HEK293T (cell line): ENCODE measurements at regions not wholly inside any gene's neighbourhood (a gene's known extent, or its start where the extent isn't known, plus 50 kb on each side); places are given as distances from the start of the nearest gene placed in this dataset.

ENCODE experiments used
- BHLHE40 ChIP-seq: fragments of 450-650 bp; IDR thresholded peaks from 2 replicates; pipeline ENCODE4 v1.6.1; 2016; ENCODE audit warnings: mild to moderate bottlenecking, moderate library complexity, borderline replicate concordance
- FOXA1 ChIP-seq: fragments of 450-650 bp; IDR thresholded peaks from 2 replicates; pipeline ENCODE4 v1.6.1; 2016; ENCODE audit warnings: mild to moderate bottlenecking
- FOXK2 ChIP-seq: fragments of 450-650 bp; IDR thresholded peaks from 2 replicates; pipeline ENCODE4 v1.6.1; 2016; ENCODE audit warnings: mild to moderate bottlenecking
- FOXM1 ChIP-seq: fragments of 450-650 bp; IDR thresholded peaks from 2 replicates; pipeline ENCODE4 v1.6.1; 2017; ENCODE audit warnings: mild to moderate bottlenecking, borderline replicate concordance
- L3MBTL2 ChIP-seq: fragments of 450-650 bp; conservative IDR thresholded peaks from 2 replicates; pipeline ENCODE4 v1.6.1; 2016; ENCODE audit warnings: mild to moderate bottlenecking
- LEF1 ChIP-seq: fragments of 450-650 bp; IDR thresholded peaks from 2 replicates; pipeline ENCODE4 v1.6.1; 2017; ENCODE audit warnings: mild to moderate bottlenecking, borderline replicate concordance
- SP1 ChIP-seq: fragments of 450-650 bp; IDR thresholded peaks from 2 replicates; pipeline ENCODE4 v1.6.1; 2017
- SUZ12 ChIP-seq: fragments of 450-650 bp; IDR thresholded peaks from 2 replicates; pipeline ENCODE4 v1.6.1; 2016; ENCODE audit warnings: mild to moderate bottlenecking
- TARDBP ChIP-seq: fragments of 450-650 bp; IDR thresholded peaks from 2 replicates; pipeline ENCODE4 v1.6.1; 2016
- ZNF384 ChIP-seq: fragments of 450-650 bp; IDR thresholded peaks from 2 replicates; pipeline ENCODE4 v1.6.1; 2016
- TF ChIP-seq, protein P1 (sequence below): fragments of 450-650 bp; IDR thresholded peaks from 2 replicates; pipeline ENCODE4 v1.6.1; 2016

DNA sequence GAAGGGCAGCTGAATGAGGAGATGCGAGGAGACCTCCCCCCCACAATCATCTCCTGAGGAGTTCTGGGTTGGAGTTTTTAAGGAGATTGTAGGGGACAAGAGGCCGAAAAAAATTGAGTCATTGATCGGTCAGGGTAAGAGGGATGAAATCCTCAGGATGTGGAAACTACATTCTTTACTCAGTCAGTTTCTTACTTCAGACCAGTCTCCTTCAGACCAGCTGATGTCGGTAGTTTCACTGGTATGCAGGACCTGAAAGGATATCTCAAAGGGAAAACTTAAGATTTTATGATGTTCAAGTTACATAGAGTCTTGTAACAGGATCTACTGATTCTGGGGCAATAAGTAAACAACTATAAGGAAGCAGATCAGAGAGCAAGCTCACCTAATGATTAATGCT is 51.7 kb upstream of the RFXAP start:
- TF ChIP-seq L3MBTL2 (no peak), LEF1 (no peak), BHLHE40 (no peak), SP1 (no peak), FOXA1 (no peak), SUZ12 (no peak), FOXM1 (no peak), TARDBP (no peak), FOXK2 (no peak), ZNF384 (no peak)
- TF ChIP-seq, protein P1, sequence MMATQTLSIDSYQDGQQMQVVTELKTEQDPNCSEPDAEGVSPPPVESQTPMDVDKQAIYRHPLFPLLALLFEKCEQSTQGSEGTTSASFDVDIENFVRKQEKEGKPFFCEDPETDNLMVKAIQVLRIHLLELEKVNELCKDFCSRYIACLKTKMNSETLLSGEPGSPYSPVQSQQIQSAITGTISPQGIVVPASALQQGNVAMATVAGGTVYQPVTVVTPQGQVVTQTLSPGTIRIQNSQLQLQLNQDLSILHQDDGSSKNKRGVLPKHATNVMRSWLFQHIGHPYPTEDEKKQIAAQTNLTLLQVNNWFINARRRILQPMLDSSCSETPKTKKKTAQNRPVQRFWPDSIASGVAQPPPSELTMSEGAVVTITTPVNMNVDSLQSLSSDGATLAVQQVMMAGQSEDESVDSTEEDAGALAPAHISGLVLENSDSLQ, result no peak
